ENCODE measurements at regions not wholly inside any gene's neighbourhood (a gene's known extent, or its start where the extent isn't known, plus 50 kb on each side); places are given as distances from the start of the nearest gene placed in this dataset.

DNA sequence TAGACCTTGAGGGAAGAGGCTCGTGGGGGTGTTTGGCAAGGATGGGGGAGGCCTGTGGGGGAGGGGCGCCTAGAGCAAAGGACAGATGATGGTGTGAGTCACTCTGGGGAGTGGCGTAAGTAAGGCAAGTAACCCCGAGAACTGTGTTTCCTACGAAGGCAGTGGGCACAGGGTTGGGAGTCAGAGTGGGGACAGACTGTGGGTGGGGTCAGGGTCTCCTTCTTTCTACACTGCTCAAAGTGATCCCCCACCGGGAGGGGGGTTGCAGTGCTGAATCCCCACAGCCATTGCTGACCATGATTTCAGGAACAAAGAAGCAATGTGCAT is 136.8 kb downstream of the TENT4A start:
- ChIA-PET CTCF (no interaction called here), POLR2A (no interaction called here)
- no peak for DNase-seq (ENCODE audit: extremely low spot score)
- TF ChIP-seq, protein P1, sequence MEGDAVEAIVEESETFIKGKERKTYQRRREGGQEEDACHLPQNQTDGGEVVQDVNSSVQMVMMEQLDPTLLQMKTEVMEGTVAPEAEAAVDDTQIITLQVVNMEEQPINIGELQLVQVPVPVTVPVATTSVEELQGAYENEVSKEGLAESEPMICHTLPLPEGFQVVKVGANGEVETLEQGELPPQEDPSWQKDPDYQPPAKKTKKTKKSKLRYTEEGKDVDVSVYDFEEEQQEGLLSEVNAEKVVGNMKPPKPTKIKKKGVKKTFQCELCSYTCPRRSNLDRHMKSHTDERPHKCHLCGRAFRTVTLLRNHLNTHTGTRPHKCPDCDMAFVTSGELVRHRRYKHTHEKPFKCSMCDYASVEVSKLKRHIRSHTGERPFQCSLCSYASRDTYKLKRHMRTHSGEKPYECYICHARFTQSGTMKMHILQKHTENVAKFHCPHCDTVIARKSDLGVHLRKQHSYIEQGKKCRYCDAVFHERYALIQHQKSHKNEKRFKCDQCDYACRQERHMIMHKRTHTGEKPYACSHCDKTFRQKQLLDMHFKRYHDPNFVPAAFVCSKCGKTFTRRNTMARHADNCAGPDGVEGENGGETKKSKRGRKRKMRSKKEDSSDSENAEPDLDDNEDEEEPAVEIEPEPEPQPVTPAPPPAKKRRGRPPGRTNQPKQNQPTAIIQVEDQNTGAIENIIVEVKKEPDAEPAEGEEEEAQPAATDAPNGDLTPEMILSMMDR (IDR thresholded peaks at IDR 0.05; ENCODE audit: control extremely low read depth, extremely low read depth, low read depth, missing control alignments), result no peak

DNA sequence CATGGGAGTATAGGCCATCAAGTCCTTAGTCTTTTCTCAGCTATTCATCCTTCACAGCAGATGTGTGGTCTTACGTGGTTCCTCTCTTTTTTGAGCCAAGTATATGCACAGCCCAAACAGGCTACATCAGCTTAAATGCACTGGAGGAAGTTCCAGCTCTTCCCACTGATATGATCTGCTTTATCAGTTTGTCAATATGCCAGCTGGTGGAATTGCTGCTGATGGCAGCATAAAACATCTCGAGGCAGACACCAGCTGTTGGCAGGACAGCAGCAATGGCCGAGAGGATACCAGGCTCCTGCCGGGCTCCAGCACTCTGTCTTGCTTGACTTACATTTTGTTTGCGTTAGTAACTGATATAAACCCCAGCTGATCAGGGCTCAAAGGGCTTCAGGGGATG is 143.4 kb downstream of the TENT4A start:
- CTCF ChIA-PET, result interaction anchor here (0.7 kb wide), 1 partner anchor 12 kb away, joined by 3 read pairs; no protein-coding TSS in a partner anchor
- no peak for DNase-seq (ENCODE audit: extremely low spot score)

DNA sequence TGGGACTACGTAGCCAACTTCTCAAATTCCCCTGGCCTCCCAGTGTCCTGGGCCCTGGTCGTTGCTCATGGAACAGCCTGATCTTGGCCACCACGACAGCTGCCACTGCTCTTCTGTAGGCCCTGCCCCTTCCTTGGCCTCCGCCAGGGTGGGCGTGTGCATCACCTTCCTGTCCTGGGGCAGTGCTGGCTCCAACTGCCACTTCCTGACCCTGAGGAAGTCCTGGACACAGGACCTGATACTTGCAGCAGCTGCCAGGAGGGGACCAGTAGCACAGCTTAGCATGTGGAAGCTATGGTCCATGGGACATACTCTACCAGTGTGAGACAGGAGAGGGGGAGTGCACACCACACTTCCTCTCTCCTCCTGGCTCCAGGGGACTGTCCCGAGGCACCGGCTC is 145.2 kb downstream of the TENT4A start:
- DNase-seq (ENCODE audit: extremely low spot score), result no peak
- CTCF ChIA-PET, result no interaction called here
- POLR2A ChIA-PET, result no interaction called here
- TF ChIP-seq, protein P1 (IDR thresholded peaks at IDR 0.05; ENCODE audit: control extremely low read depth, extremely low read depth, low read depth, missing control alignments), result no peak

More for the DNA sequence above, 143.4 kb downstream of the TENT4A start:
- POLR2A ChIA-PET, result no interaction called here
- TF ChIP-seq, protein P1 (IDR thresholded peaks at IDR 0.05; ENCODE audit: control extremely low read depth, extremely low read depth, low read depth, missing control alignments), result no peak

DNA sequence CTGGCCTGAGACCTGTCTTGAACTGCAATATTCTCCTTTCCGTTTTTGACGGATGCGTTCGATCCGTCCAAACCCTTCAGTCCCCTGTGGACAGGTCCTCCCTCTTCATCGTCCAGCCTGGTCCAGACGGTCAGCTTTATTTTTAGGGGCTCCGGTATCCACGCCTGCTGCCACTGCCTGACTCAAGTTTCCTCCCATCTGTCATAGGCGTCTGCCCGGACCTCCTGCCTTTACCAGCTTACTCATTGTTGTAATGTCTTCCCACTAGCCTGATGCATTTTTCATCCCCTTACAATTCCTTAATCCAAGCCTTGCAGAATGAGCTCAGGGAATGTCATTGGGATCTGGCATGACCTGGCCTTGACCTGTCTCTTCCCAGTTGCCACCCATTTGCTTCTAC is 145.8 kb downstream of the TENT4A start:
- ChIA-PET CTCF (no interaction called here), POLR2A (no interaction called here)
- TF ChIP-seq, protein P1 (IDR thresholded peaks at IDR 0.05; ENCODE audit: control extremely low read depth, extremely low read depth, low read depth, missing control alignments), result no peak
- no peak for DNase-seq (ENCODE audit: extremely low spot score)

DNA sequence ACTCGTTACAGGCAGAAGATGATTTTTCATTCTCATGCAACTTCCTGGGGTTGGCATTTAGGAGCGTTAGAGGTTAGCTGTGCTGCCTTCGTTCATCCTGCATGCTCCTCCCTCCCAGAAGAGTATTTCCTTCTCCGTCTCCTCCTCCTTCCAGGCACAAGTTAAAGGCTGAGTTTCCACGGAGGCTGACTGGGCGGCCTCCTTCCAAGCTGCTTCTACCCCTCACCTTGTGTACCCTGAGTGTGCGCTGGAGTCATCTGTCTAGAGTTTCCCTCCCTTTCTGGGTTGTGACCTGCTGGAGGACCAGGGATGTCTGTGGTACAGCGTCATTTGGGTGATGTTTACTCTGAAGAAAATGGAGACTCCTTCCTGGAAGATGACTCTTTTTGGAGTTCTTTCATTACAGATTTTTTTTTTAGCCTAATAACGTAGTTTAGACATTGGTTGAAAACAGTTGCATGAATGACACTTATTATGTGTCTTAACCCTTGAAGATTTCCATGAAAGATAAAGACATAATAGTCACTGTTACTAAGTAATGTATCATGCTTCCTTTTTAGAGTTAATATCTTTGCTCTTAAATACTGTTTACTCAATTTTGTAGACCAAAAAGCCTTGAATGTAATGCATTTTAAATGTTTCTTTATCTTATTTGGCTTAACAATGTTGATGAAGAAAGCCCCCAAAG is 146.9 kb downstream of the TENT4A start:
- POLR2A ChIA-PET, result no interaction called here
- CTCF ChIA-PET, result no interaction called here
- TF ChIP-seq, protein P1 (IDR thresholded peaks at IDR 0.05; ENCODE audit: control extremely low read depth, extremely low read depth, low read depth, missing control alignments), result no peak
- no peak for DNase-seq (ENCODE audit: extremely low spot score)

DNA sequence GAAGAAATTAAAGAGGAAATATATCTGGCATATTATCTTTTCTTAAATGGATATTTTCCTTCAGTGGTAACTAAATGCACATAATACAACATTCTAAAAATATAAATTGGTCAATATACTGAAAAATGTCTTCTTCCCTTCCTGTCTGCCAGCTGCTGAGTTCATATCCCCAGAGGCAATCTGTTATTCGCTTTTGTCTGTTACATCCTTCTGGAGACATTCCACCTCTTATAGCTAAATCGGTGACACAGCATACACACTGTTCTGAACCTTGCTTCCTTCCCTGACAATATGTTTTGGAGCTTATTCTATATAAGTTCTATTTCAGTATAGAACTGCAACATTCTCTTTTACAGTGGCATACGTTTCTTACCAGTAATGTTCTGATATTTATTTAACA is 147.8 kb downstream of the TENT4A start:
- ChIA-PET CTCF (interaction anchor here (0.8 kb wide), 1 partner anchor 35 kb away, joined by 3 read pairs; no protein-coding TSS in a partner anchor), POLR2A (no interaction called here)
- DNase-seq (ENCODE audit: extremely low spot score), result no peak
- TF ChIP-seq, protein P1 (IDR thresholded peaks at IDR 0.05; ENCODE audit: control extremely low read depth, extremely low read depth, low read depth, missing control alignments), result no peak

Data from GM10248 (cell line).